K562 (cell line): ENCODE measurements at regions not wholly inside any gene's neighbourhood (a gene's known extent, or its start where the extent isn't known, plus 50 kb on each side); places are given as distances from the start of the nearest gene placed in this dataset.

Experiments
- ATAC-seq: fragments of 200-7000 bp; cut with Tn5 transposase; 3 replicates; pipeline ENCODE4 v1.9.1; 2020; ENCODE audit warnings: moderate library complexity
- BruUV-seq: library from RNA; stranded (reverse); fragments of 400-500 nt; replicated peaks from 2 replicates; lab custom pipeline; 2021; lab: Mats Ljungman, UMichigan
- CTCF ChIA-PET: fragments of 300-600 bp; formaldehyde crosslinking; extraction: SDS; loops from one replicate; lab custom pipeline; 2021; ENCODE audit warnings: low intra/inter-chr PET ratio; lab: Yijun Ruan, JAX
- POLR2A ChIA-PET: fragments of 300-600, 350-650 bp; sonication (Branson Sonifier 250); formaldehyde crosslinking; extraction: SDS; loops from one replicate; lab custom pipeline; 2021; ENCODE audit warnings: antibody characterized with exemption, inconsistent platforms; lab: Yijun Ruan, JAX
- DNase-seq, 4 experiments: peaks; one replicate each; pipeline versions ENCODE4 v3.0.0 to v3.0.0-alpha.2; 2011 to 2018; ENCODE audit warnings: low spot score in 3 of 4, mixed read lengths in 3 of 4; ENCODE audit errors: extremely low read depth in 1 of 4
- FAIRE-seq: peaks from 2 replicates; lab custom pipeline; 2011; peaks lifted over from hg19 to GRCh38; lab: Jason Lieb, UNC
- H2AFZ ChIP-seq: 2 replicates; pipeline ENCODE4 v1.6.0; 2011; ENCODE audit warnings: low read depth, low read length, control low read depth, inconsistent platforms
- H3K27ac ChIP-seq: fragments of 200-600 bp; 3 replicates; pipeline ENCODE4 v1.8.0; 2011; ENCODE audit warnings: low read depth, mild to moderate bottlenecking, control low read depth, inconsistent platforms, low read length, moderate library complexity, mixed read lengths; ENCODE audit errors: extremely low read depth
- H3K27me3 ChIP-seq, 2 experiments: fragments of 300-600 bp in 1 of 2; 2 replicates in 1 of 2; 3 replicates in 1 of 2; pipeline versions ENCODE4 v1.6.0 to v1.8.0; 2011; ENCODE audit warnings: inconsistent platforms in 2 of 2, low read length in 2 of 2, mild to moderate bottlenecking in 1 of 2, mixed read lengths in 1 of 2, moderate library complexity in 1 of 2; ENCODE audit not compliant: control insufficient read depth in 2 of 2, insufficient read depth in 2 of 2
- H3K36me3 ChIP-seq: fragments of 300-600 bp; 3 replicates; pipeline ENCODE4 v1.8.0; 2011; ENCODE audit warnings: mild to moderate bottlenecking, low read length, inconsistent platforms; ENCODE audit not compliant: control insufficient read depth, insufficient read depth
- H3K4me1 ChIP-seq, 2 experiments: fragments of 200-600 bp in 1 of 2; replicated peaks in 1 of 2; 2 replicates in 1 of 2; 3 replicates in 1 of 2; pipeline versions ENCODE4 v1.5.1 to v1.8.0; 2011; ENCODE audit warnings: inconsistent platforms in 2 of 2, low read length in 2 of 2, mild to moderate bottlenecking in 1 of 2, mixed read lengths in 1 of 2, moderate library complexity in 1 of 2; ENCODE audit not compliant: control insufficient read depth in 2 of 2, insufficient read depth in 2 of 2
- H3K4me2 ChIP-seq: 2 replicates; pipeline ENCODE4 v1.6.1; 2011; ENCODE audit warnings: low read length, control low read depth, inconsistent platforms, mixed read lengths; ENCODE audit not compliant: insufficient read depth
- H3K4me3 ChIP-seq: fragments of 200-600 bp; sonication (generic), shearing (Covaris generic); 2 replicates; pipeline ENCODE4 v1.5.1; 2016; ENCODE audit warnings: control low read depth, inconsistent platforms
- H3K79me2 ChIP-seq: fragments of 200-600 bp; 3 replicates; pipeline ENCODE4 v1.8.0; 2011; ENCODE audit warnings: low read length, inconsistent platforms; ENCODE audit not compliant: control insufficient read depth, insufficient read depth
- H3K9ac ChIP-seq, 2 experiments: 2 replicates each; pipeline versions ENCODE4 v1.6.0 to v1.6.1; 2011; ENCODE audit warnings: low read depth in 2 of 2, low read length in 2 of 2, control low read depth in 1 of 2, inconsistent platforms in 1 of 2, mild to moderate bottlenecking in 1 of 2, mixed read lengths in 1 of 2; ENCODE audit not compliant: insufficient read depth in 1 of 2
- H3K9me1 ChIP-seq: one replicate; pipeline ENCODE4 v1.6.0; 2011; ENCODE audit warnings: inconsistent platforms, mild to moderate bottlenecking, low read length, moderate library complexity; ENCODE audit not compliant: control insufficient read depth, insufficient read depth
- H3K9me3 ChIP-seq: replicated peaks from 2 replicates; pipeline ENCODE4 v1.5.1; 2011; ENCODE audit warnings: low read depth, low read length, inconsistent platforms; ENCODE audit not compliant: control insufficient read depth, insufficient read depth
- H4K20me1 ChIP-seq: replicated peaks from 2 replicates; pipeline ENCODE4 v1.6.1; 2011; ENCODE audit warnings: low read length, inconsistent platforms, mixed read lengths; ENCODE audit not compliant: control insufficient read depth, insufficient read depth
- ESRRA ChIP-seq: fragments of 450-650 bp; IDR thresholded peaks from 2 replicates; pipeline ENCODE4 v1.6.1; 2014; ENCODE audit warnings: low read depth, mild to moderate bottlenecking, moderate library complexity, borderline replicate concordance
- SMAD2 ChIP-seq: fragments of 150-350 bp; IDR thresholded peaks from 2 replicates; pipeline ENCODE4 v1.6.1; 2014; ENCODE audit warnings: low read depth, mild to moderate bottlenecking, low read length
- ZNF146 ChIP-seq: IDR thresholded peaks from one replicate; pipeline ENCODE4 v1.6.1; 2018; ENCODE audit warnings: missing compliant biosample characterization; ENCODE audit not compliant: unreplicated experiment
- WGBS: fragments of 100-300 bp; shearing (Covaris generic); methylation state at CpG from one replicate; pipeline ENCODE4 v1.1.6; 2016; ENCODE audit warnings: low coverage, mixed read lengths; ENCODE audit not compliant: insufficient coverage; ENCODE audit errors: missing lambda C conversion rate; 5-methylcytosine and 5-hydroxymethylcytosine counted together
- in situ Hi-C: fragments of 300-500 bp; cut with MboI; formaldehyde crosslinking; loops from 4 replicates; pipeline ENCODE4 v1.15.0; 2018; ENCODE audit warnings: inconsistent platforms, mixed read lengths
- intact Hi-C: fragments of 100-400 bp; cut with micrococcal nuclease; formaldehyde crosslinking; loops from 2 replicates; pipeline ENCODE4 v1.14.2; 2022
- TF ChIP-seq, protein P1 (sequence below), 2 experiments: fragments of 250-450 bp in 1 of 2; fragments of 450-650 bp in 1 of 2; sonication (Bioruptor Pico) in 1 of 2; IDR thresholded peaks; 2 replicates each; pipeline versions ENCODE4 v1.6.1 to v1.8.0; 2016 to 2021; ENCODE audit warnings: mild to moderate bottlenecking in 2 of 2, moderate library complexity in 2 of 2, missing compliant biosample characterization in 1 of 2, missing genetic modification characterization in 1 of 2

GRCh38 chr10:10831085-10831484 lies 186.6 kb upstream of the CELF2 start:
- H3K9me3 ChIP-seq = no peaks in the 10 kb centered on the region
- BruUV-seq = no TSS peak

DNA sequence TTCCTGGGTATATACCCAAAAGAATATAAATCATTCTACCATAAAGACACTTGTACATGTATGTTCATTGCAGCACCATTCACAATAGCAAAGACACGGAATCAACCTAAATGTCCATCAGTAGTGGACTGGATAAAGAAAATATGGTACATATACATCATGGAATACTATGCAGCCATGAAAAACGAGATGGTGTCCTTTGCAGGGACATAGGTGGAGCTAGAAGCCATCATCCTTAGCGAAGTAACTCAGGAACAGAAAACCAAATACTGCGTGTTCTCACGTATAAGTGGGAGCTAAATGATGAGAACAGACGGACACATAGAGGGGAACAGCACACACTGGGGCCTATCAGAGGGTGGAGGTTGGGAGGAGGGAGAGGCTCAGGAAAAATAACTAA lies 183.7 kb upstream of the CELF2 start:
- ATAC-seq = no peak
- no peak for TF ChIP-seq SMAD2
- TF ChIP-seq ZNF146 = peak; percentile 80
- in situ Hi-C loops (no loop called here), intact Hi-C loops (no loop called here)
- DNase-seq = no peak
- CTCF ChIA-PET = no interaction called here
- no peaks in the 10 kb centered on the region for H3K9me3 ChIP-seq
- WGBS = 0% methylated on average over 6 of the region's 6 CpGs
- no TSS peak for BruUV-seq
- H3K79me2 ChIP-seq = no peaks in the 10 kb centered on the region
- no peaks in the 10 kb centered on the region for H3K36me3 ChIP-seq
- no peak overlapping the region for H3K4me2 ChIP-seq
- H4K20me1 ChIP-seq = no peaks in the 10 kb centered on the region
- no peaks in the 10 kb centered on the region for H3K27me3 ChIP-seq
- POLR2A ChIA-PET = no interaction called here
- no peak overlapping the region for H3K9ac ChIP-seq
- H3K27ac ChIP-seq = no peak overlapping the region
- no peaks in the 10 kb centered on the region for H3K4me1 ChIP-seq
- no peak overlapping the region for H2AFZ ChIP-seq
- H3K9me1 ChIP-seq = no peaks in the 10 kb centered on the region
- H3K4me3 ChIP-seq = no peak overlapping the region
- FAIRE-seq = no peak

More at GRCh38 chr10:10831085-10831484, 186.6 kb upstream of the CELF2 start:
- FAIRE-seq (no peak), ATAC-seq (no peak), DNase-seq (no peak)
- no peak overlapping the region for H3K27ac ChIP-seq
- 1% methylated on average over 8 of the region's 8 CpGs for WGBS
- intact Hi-C loops (no loop called here), in situ Hi-C loops (no loop called here)
- ChIA-PET CTCF (no interaction called here), POLR2A (no interaction called here)
- no peak overlapping the region for H3K4me3 ChIP-seq
- no peaks in the 10 kb centered on the region for H3K27me3 ChIP-seq
- H3K36me3 ChIP-seq = no peaks in the 10 kb centered on the region
- no peaks in the 10 kb centered on the region for H3K79me2 ChIP-seq
- H3K4me2 ChIP-seq = no peak overlapping the region
- no peak overlapping the region for H3K9ac ChIP-seq
- no peaks in the 10 kb centered on the region for H3K9me1 ChIP-seq
- TF ChIP-seq ESRRA = no peak
- TF ChIP-seq, protein P1, sequence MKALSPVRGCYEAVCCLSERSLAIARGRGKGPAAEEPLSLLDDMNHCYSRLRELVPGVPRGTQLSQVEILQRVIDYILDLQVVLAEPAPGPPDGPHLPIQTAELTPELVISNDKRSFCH (CRISPR knock-in tag; IDR thresholded peaks at IDR 0.05) = no peak
- TF ChIP-seq, protein P1 (tag; IDR thresholded peaks at IDR 0.05) = no peak
- H2AFZ ChIP-seq = no peak overlapping the region
- no peaks in the 10 kb centered on the region for H4K20me1 ChIP-seq
- no peaks in the 10 kb centered on the region for H3K4me1 ChIP-seq
